OCI-LY3 (cell line): ENCODE measurements at regions not wholly inside any gene's neighbourhood (a gene's known extent, or its start where the extent isn't known, plus 50 kb on each side); places are given as distances from the start of the nearest gene placed in this dataset.

Experiments used
- CTCF ChIP-seq: fragments of 200-600, 300-600 bp; sonication (generic); IDR thresholded peaks from 2 replicates; pipeline ENCODE4 v1.5.1; 2014; ENCODE audit warnings: antibody characterized with exemption, low read length, low read depth
- EZH2phosphoT487 ChIP-seq: fragments of 200-600 bp; shearing (Covaris generic); IDR thresholded peaks from 2 replicates; pipeline ENCODE4 v1.6.1; 2018; ENCODE audit warnings: antibody characterized with exemption, mixed run types, low read depth

- no peak for TF ChIP-seq CTCF
- no peak for TF ChIP-seq EZH2phosphoT487
Measured at GRCh38 chr12:43117226-43117930, 434.6 kb downstream of the ADAMTS20 start.
